K562 (cell line): ENCODE measurements at regions not wholly inside any gene's neighbourhood (a gene's known extent, or its start where the extent isn't known, plus 50 kb on each side); places are given as distances from the start of the nearest gene placed in this dataset.

Experiments used
- ATAC-seq: fragments of 200-7000 bp; cut with Tn5 transposase; 3 replicates; pipeline ENCODE4 v1.9.1; 2020; ENCODE audit warnings: moderate library complexity
- BruUV-seq: library from RNA; stranded (reverse); fragments of 400-500 nt; replicated peaks from 2 replicates; lab custom pipeline; 2021; lab: Mats Ljungman, UMichigan
- CTCF ChIA-PET: fragments of 300-600 bp; formaldehyde crosslinking; extraction: SDS; loops from one replicate; lab custom pipeline; 2021; ENCODE audit warnings: low intra/inter-chr PET ratio; lab: Yijun Ruan, JAX
- POLR2A ChIA-PET: fragments of 300-600, 350-650 bp; sonication (Branson Sonifier 250); formaldehyde crosslinking; extraction: SDS; loops from one replicate; lab custom pipeline; 2021; ENCODE audit warnings: antibody characterized with exemption, inconsistent platforms; lab: Yijun Ruan, JAX
- DNase-seq, 4 experiments: peaks; one replicate each; pipeline versions ENCODE4 v3.0.0 to v3.0.0-alpha.2; 2011 to 2018; ENCODE audit warnings: low spot score in 3 of 4, mixed read lengths in 3 of 4; ENCODE audit errors: extremely low read depth in 1 of 4
- FAIRE-seq: peaks from 2 replicates; lab custom pipeline; 2011; peaks lifted over from hg19 to GRCh38; lab: Jason Lieb, UNC
- H2AFZ ChIP-seq: 2 replicates; pipeline ENCODE4 v1.6.0; 2011; ENCODE audit warnings: low read depth, low read length, control low read depth, inconsistent platforms
- H3K27ac ChIP-seq: fragments of 200-600 bp; 3 replicates; pipeline ENCODE4 v1.8.0; 2011; ENCODE audit warnings: low read depth, mild to moderate bottlenecking, control low read depth, inconsistent platforms, low read length, moderate library complexity, mixed read lengths; ENCODE audit errors: extremely low read depth
- H3K27me3 ChIP-seq, 2 experiments: fragments of 300-600 bp in 1 of 2; 2 replicates in 1 of 2; 3 replicates in 1 of 2; pipeline versions ENCODE4 v1.6.0 to v1.8.0; 2011; ENCODE audit warnings: inconsistent platforms in 2 of 2, low read length in 2 of 2, mild to moderate bottlenecking in 1 of 2, mixed read lengths in 1 of 2, moderate library complexity in 1 of 2; ENCODE audit not compliant: control insufficient read depth in 2 of 2, insufficient read depth in 2 of 2
- H3K36me3 ChIP-seq: fragments of 300-600 bp; 3 replicates; pipeline ENCODE4 v1.8.0; 2011; ENCODE audit warnings: mild to moderate bottlenecking, low read length, inconsistent platforms; ENCODE audit not compliant: control insufficient read depth, insufficient read depth
- H3K4me1 ChIP-seq, 2 experiments: fragments of 200-600 bp in 1 of 2; replicated peaks in 1 of 2; 2 replicates in 1 of 2; 3 replicates in 1 of 2; pipeline versions ENCODE4 v1.5.1 to v1.8.0; 2011; ENCODE audit warnings: inconsistent platforms in 2 of 2, low read length in 2 of 2, mild to moderate bottlenecking in 1 of 2, mixed read lengths in 1 of 2, moderate library complexity in 1 of 2; ENCODE audit not compliant: control insufficient read depth in 2 of 2, insufficient read depth in 2 of 2
- H3K4me2 ChIP-seq: 2 replicates; pipeline ENCODE4 v1.6.1; 2011; ENCODE audit warnings: low read length, control low read depth, inconsistent platforms, mixed read lengths; ENCODE audit not compliant: insufficient read depth
- H3K4me3 ChIP-seq: fragments of 200-600 bp; sonication (generic), shearing (Covaris generic); 2 replicates; pipeline ENCODE4 v1.5.1; 2016; ENCODE audit warnings: control low read depth, inconsistent platforms
- H3K79me2 ChIP-seq: fragments of 200-600 bp; 3 replicates; pipeline ENCODE4 v1.8.0; 2011; ENCODE audit warnings: low read length, inconsistent platforms; ENCODE audit not compliant: control insufficient read depth, insufficient read depth
- H3K9ac ChIP-seq, 2 experiments: 2 replicates each; pipeline versions ENCODE4 v1.6.0 to v1.6.1; 2011; ENCODE audit warnings: low read depth in 2 of 2, low read length in 2 of 2, control low read depth in 1 of 2, inconsistent platforms in 1 of 2, mild to moderate bottlenecking in 1 of 2, mixed read lengths in 1 of 2; ENCODE audit not compliant: insufficient read depth in 1 of 2
- H3K9me1 ChIP-seq: one replicate; pipeline ENCODE4 v1.6.0; 2011; ENCODE audit warnings: inconsistent platforms, mild to moderate bottlenecking, low read length, moderate library complexity; ENCODE audit not compliant: control insufficient read depth, insufficient read depth
- H3K9me3 ChIP-seq: replicated peaks from 2 replicates; pipeline ENCODE4 v1.5.1; 2011; ENCODE audit warnings: low read depth, low read length, inconsistent platforms; ENCODE audit not compliant: control insufficient read depth, insufficient read depth
- H4K20me1 ChIP-seq: replicated peaks from 2 replicates; pipeline ENCODE4 v1.6.1; 2011; ENCODE audit warnings: low read length, inconsistent platforms, mixed read lengths; ENCODE audit not compliant: control insufficient read depth, insufficient read depth
- CTBP1 ChIP-seq: fragments of 450-650 bp; IDR thresholded peaks from 2 replicates; pipeline ENCODE4 v1.6.1; 2016; ENCODE audit warnings: borderline replicate concordance
- PHF21A ChIP-seq: fragments of 450-650 bp; IDR thresholded peaks from 2 replicates; pipeline ENCODE4 v1.6.1; 2017; ENCODE audit warnings: low read depth, borderline replicate concordance
- SETDB1 ChIP-seq: IDR thresholded peaks from one replicate; pipeline ENCODE4 v1.6.1; 2012; ENCODE audit warnings: low read length, control low read depth, inconsistent platforms
- SMARCC2 ChIP-seq: fragments of 450-650 bp; IDR thresholded peaks from 2 replicates; pipeline ENCODE4 v1.6.1; 2017; ENCODE audit warnings: antibody characterized with exemption, moderate library complexity, mild to moderate bottlenecking, low read depth
- SREBF1 ChIP-seq: fragments of 150-350 bp; IDR thresholded peaks from 2 replicates; pipeline ENCODE4 v1.6.1; 2014; ENCODE audit warnings: antibody characterized with exemption, low read depth, low read length, borderline replicate concordance
- TFAM ChIP-seq: fragments of 250-450 bp; sonication (Bioruptor Pico); conservative IDR thresholded peaks from 2 replicates; pipeline ENCODE4 v1.5.0; 2021; ENCODE audit warnings: mild to moderate bottlenecking, moderate library complexity
- ZEB2 ChIP-seq: fragments of 450-650 bp; IDR thresholded peaks from 2 replicates; pipeline ENCODE4 v1.6.1; 2016
- ZNF668 ChIP-seq: fragments of 250-450 bp; sonication (Bioruptor Pico); IDR thresholded peaks from 2 replicates; pipeline ENCODE4 v1.8.0; 2022; ENCODE audit warnings: mild to moderate bottlenecking, inconsistent platforms
- WGBS: fragments of 100-300 bp; shearing (Covaris generic); methylation state at CpG from one replicate; pipeline ENCODE4 v1.1.6; 2016; ENCODE audit warnings: low coverage, mixed read lengths; ENCODE audit not compliant: insufficient coverage; ENCODE audit errors: missing lambda C conversion rate; 5-methylcytosine and 5-hydroxymethylcytosine counted together
- in situ Hi-C: fragments of 300-500 bp; cut with MboI; formaldehyde crosslinking; loops from 4 replicates; pipeline ENCODE4 v1.15.0; 2018; ENCODE audit warnings: inconsistent platforms, mixed read lengths
- intact Hi-C: fragments of 100-400 bp; cut with micrococcal nuclease; formaldehyde crosslinking; loops from 2 replicates; pipeline ENCODE4 v1.14.2; 2022
- TF ChIP-seq, protein P1 (sequence below), 3 experiments: fragments of 200-800 bp in 1 of 3; fragments of 250-450 bp in 1 of 3; fragments of 450-650 bp in 1 of 3; sonication (Bioruptor Pico) in 1 of 3; sonication (Bioruptor generic) in 1 of 3; formaldehyde crosslinking in 1 of 3; IDR thresholded peaks; 2 replicates each; pipeline versions ENCODE4 v1.6.1 to v1.8.0; 2016 to 2022; ENCODE audit warnings: mild to moderate bottlenecking in 2 of 3, missing genetic modification characterization in 2 of 3, missing compliant biosample characterization in 1 of 3, moderate library complexity in 1 of 3
- TF ChIP-seq, protein P2 (sequence below): fragments of 200-800 bp; sonication (Bioruptor generic); IDR thresholded peaks from 2 replicates; pipeline ENCODE4 v1.6.1; 2016; ENCODE audit warnings: missing genetic modification characterization, missing compliant biosample characterization

DNA sequence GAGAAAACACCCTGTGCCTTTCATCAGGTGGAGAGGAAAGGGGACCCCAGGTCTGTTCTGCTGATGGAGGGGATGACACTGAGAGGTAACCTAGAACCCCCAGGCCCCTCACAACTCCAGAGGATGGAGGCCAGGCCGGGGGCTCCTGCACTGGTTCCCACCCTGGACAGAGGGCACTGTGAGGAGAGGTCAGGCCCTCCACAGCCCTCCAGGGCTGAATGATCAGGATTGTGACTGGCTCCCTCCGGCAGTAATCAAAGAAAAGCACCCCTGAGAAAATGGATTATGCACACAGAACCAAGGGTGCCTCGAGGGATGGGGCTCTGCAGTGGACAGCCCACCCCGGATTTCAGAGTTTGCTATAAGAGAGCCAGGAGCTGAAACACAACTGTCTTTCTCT is 502.8 kb downstream of the TCERG1L start:
- no peak for DNase-seq
- Histone ChIP-seq H3K79me2 (no peaks in the 10 kb centered on the region), H3K4me1 (no peaks in the 10 kb centered on the region), H3K27me3 (peaks cover 0 to 8% of the 10 kb centered on the region in 2 experiments; a peak in 1 of 5 replicates), H3K9me1 (no peaks in the 10 kb centered on the region), H4K20me1 (no peaks in the 10 kb centered on the region), H3K4me2 (no peak overlapping the region), H3K9me3 (no peaks in the 10 kb centered on the region), H3K36me3 (no peaks in the 10 kb centered on the region), H3K27ac (no peak overlapping the region), H3K9ac (no peak overlapping the region), H3K4me3 (no peak overlapping the region), H2AFZ (no peak overlapping the region)
- TF ChIP-seq, protein P1, sequence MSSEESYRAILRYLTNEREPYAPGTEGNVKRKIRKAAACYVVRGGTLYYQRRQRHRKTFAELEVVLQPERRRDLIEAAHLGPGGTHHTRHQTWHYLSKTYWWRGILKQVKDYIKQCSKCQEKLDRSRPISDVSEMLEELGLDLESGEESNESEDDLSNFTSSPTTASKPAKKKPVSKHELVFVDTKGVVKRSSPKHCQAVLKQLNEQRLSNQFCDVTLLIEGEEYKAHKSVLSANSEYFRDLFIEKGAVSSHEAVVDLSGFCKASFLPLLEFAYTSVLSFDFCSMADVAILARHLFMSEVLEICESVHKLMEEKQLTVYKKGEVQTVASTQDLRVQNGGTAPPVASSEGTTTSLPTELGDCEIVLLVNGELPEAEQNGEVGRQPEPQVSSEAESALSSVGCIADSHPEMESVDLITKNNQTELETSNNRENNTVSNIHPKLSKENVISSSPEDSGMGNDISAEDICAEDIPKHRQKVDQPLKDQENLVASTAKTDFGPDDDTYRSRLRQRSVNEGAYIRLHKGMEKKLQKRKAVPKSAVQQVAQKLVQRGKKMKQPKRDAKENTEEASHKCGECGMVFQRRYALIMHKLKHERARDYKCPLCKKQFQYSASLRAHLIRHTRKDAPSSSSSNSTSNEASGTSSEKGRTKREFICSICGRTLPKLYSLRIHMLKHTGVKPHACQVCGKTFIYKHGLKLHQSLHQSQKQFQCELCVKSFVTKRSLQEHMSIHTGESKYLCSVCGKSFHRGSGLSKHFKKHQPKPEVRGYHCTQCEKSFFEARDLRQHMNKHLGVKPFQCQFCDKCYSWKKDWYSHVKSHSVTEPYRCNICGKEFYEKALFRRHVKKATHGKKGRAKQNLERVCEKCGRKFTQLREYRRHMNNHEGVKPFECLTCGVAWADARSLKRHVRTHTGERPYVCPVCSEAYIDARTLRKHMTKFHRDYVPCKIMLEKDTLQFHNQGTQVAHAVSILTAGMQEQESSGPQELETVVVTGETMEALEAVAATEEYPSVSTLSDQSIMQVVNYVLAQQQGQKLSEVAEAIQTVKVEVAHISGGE (CRISPR knock-in tag; IDR thresholded peaks at IDR 0.05): no peak
- TF ChIP-seq PHF21A (no peak), TFAM (no peak), SREBF1 (no peak), CTBP1 (no peak), ZNF668 (no peak), SETDB1 (no peak), SMARCC2 (no peak), ZEB2 (no peak)
- TF ChIP-seq, protein P2, sequence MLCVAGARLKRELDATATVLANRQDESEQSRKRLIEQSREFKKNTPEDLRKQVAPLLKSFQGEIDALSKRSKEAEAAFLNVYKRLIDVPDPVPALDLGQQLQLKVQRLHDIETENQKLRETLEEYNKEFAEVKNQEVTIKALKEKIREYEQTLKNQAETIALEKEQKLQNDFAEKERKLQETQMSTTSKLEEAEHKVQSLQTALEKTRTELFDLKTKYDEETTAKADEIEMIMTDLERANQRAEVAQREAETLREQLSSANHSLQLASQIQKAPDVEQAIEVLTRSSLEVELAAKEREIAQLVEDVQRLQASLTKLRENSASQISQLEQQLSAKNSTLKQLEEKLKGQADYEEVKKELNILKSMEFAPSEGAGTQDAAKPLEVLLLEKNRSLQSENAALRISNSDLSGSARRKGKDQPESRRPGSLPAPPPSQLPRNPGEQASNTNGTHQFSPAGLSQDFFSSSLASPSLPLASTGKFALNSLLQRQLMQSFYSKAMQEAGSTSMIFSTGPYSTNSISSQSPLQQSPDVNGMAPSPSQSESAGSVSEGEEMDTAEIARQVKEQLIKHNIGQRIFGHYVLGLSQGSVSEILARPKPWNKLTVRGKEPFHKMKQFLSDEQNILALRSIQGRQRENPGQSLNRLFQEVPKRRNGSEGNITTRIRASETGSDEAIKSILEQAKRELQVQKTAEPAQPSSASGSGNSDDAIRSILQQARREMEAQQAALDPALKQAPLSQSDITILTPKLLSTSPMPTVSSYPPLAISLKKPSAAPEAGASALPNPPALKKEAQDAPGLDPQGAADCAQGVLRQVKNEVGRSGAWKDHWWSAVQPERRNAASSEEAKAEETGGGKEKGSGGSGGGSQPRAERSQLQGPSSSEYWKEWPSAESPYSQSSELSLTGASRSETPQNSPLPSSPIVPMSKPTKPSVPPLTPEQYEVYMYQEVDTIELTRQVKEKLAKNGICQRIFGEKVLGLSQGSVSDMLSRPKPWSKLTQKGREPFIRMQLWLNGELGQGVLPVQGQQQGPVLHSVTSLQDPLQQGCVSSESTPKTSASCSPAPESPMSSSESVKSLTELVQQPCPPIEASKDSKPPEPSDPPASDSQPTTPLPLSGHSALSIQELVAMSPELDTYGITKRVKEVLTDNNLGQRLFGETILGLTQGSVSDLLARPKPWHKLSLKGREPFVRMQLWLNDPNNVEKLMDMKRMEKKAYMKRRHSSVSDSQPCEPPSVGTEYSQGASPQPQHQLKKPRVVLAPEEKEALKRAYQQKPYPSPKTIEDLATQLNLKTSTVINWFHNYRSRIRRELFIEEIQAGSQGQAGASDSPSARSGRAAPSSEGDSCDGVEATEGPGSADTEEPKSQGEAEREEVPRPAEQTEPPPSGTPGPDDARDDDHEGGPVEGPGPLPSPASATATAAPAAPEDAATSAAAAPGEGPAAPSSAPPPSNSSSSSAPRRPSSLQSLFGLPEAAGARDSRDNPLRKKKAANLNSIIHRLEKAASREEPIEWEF (CRISPR knock-in tag): no peak
- no TSS peak for BruUV-seq
- in situ Hi-C loops (no loop called here), intact Hi-C loops (no loop called here)
- ChIA-PET CTCF (no interaction called here), POLR2A (interaction anchor here (0.7 kb wide), 1 partner anchor 242 kb away, joined by 4 read pairs; no protein-coding TSS in a partner anchor)
- ATAC-seq: no peak
- FAIRE-seq: no peak
- 0% methylated on average over 4 of the region's 4 CpGs for WGBS
